WTC11 (cell line): ENCODE measurements at regions not wholly inside any gene's neighbourhood (a gene's known extent, or its start where the extent isn't known, plus 50 kb on each side); places are given as distances from the start of the nearest gene placed in this dataset.
"Not testable (repeated sequence)": the region's sequence is repeated elsewhere in the genome, so short reads cannot be mapped to it uniquely, and the experiment has no call there.

Experiments used
- ATAC-seq: fragments of 200-7000 bp; cut with Tn5 transposase; 2 replicates; pipeline ENCODE4 v1.10.0; 2021; ENCODE audit warnings: mild to moderate bottlenecking, moderate library complexity
- CTCF ChIA-PET: fragments of 300-600 bp; sonication (Branson Sonifier 250); formaldehyde crosslinking; loops from one replicate; lab custom pipeline; 2021; ENCODE audit warnings: antibody characterized with exemption; lab: Charles Lee
- POLR2A ChIA-PET: fragments of 350-600 bp; sonication (Branson Sonifier 250); formaldehyde crosslinking; loops from one replicate; lab custom pipeline; 2021; ENCODE audit warnings: antibody characterized with exemption; lab: Charles Lee
- DNase-seq: peaks from one replicate; pipeline ENCODE4 v3.0.0; 2021; ENCODE audit warnings: low spot score
- H3K27ac Mint-ChIP-seq: 2 replicates; pipeline ENCODE4 v1.8.0; 2021; ENCODE audit warnings: mixed read lengths
- H3K27me3 Mint-ChIP-seq: 2 replicates; pipeline ENCODE4 v1.8.0; 2021; ENCODE audit warnings: low read depth, mild to moderate bottlenecking, moderate library complexity, mixed read lengths
- H3K36me3 Mint-ChIP-seq: 2 replicates; pipeline ENCODE4 v1.8.0; 2021; ENCODE audit warnings: mixed read lengths
- H3K4me1 Mint-ChIP-seq: 2 replicates; pipeline ENCODE4 v1.8.0; 2022; ENCODE audit warnings: mixed read lengths
- H3K4me3 Mint-ChIP-seq: 2 replicates; pipeline ENCODE4 v1.8.0; 2021; ENCODE audit warnings: mild to moderate bottlenecking, moderate library complexity, mixed read lengths
- H3K9me3 Mint-ChIP-seq: 2 replicates; pipeline ENCODE4 v1.8.0; 2021; ENCODE audit warnings: mixed read lengths
- ATF3 ChIP-seq: sonication (generic); formaldehyde crosslinking; conservative IDR thresholded peaks from 2 replicates; pipeline ENCODE4 v1.8.1; 2022; ENCODE audit warnings: mild to moderate bottlenecking, missing genetic modification reagents
- ERG ChIP-seq: fragments of 250-450 bp; sonication (Bioruptor Pico); IDR thresholded peaks from 2 replicates; pipeline ENCODE4 v1.8.0; 2021; ENCODE audit warnings: mild to moderate bottlenecking
- ESRRA ChIP-seq: sonication (generic); formaldehyde crosslinking; IDR thresholded peaks from 2 replicates; pipeline ENCODE4 v1.8.1; 2022; ENCODE audit warnings: mild to moderate bottlenecking, missing genetic modification reagents, borderline replicate concordance
- FOXJ3 ChIP-seq: sonication (generic); formaldehyde crosslinking; IDR thresholded peaks from 2 replicates; pipeline ENCODE4 v1.9.0; 2021; ENCODE audit warnings: missing genetic modification reagents, mild to moderate bottlenecking, borderline replicate concordance
- GRHL2 ChIP-seq: fragments of 250-450 bp; sonication (Bioruptor Pico); IDR thresholded peaks from 2 replicates; pipeline ENCODE4 v1.8.0; 2022; ENCODE audit warnings: mild to moderate bottlenecking, moderate library complexity; ENCODE audit not compliant: insufficient replicate concordance, severe bottlenecking
- HMGA2 ChIP-seq: fragments of 250-450 bp; sonication (Bioruptor Pico); IDR thresholded peaks from 2 replicates; pipeline ENCODE4 v1.4.0; 2021; ENCODE audit warnings: mild to moderate bottlenecking, moderate library complexity
- HMGXB4 ChIP-seq: sonication (generic); formaldehyde crosslinking; IDR thresholded peaks from 2 replicates; pipeline ENCODE4 v1.8.1; 2023; ENCODE audit warnings: mild to moderate bottlenecking, moderate library complexity, missing genetic modification reagents
- MXD4 ChIP-seq: fragments of 250-450 bp; sonication (Bioruptor Pico); IDR thresholded peaks from 2 replicates; pipeline ENCODE4 v1.8.0; 2021; ENCODE audit warnings: mild to moderate bottlenecking, moderate library complexity, borderline replicate concordance
- NFATC4 ChIP-seq: fragments of 250-450 bp; sonication (Bioruptor Pico); IDR thresholded peaks from 2 replicates; pipeline ENCODE4 v1.9.0; 2021; ENCODE audit warnings: mild to moderate bottlenecking
- PREB ChIP-seq: sonication (generic); formaldehyde crosslinking; IDR thresholded peaks from 2 replicates; pipeline ENCODE4 v1.8.1; 2022; ENCODE audit warnings: mild to moderate bottlenecking, missing genetic modification reagents, moderate library complexity, borderline replicate concordance
- SMAD3 ChIP-seq: sonication (generic); formaldehyde crosslinking; IDR thresholded peaks from 2 replicates; pipeline ENCODE4 v1.8.0; 2022; ENCODE audit warnings: missing genetic modification reagents, mild to moderate bottlenecking, borderline replicate concordance
- STAT6 ChIP-seq: sonication (generic); formaldehyde crosslinking; conservative IDR thresholded peaks from 2 replicates; pipeline ENCODE4 v1.8.1; 2023; ENCODE audit warnings: mild to moderate bottlenecking, low read depth, missing genetic modification reagents, moderate library complexity
- TEAD1 ChIP-seq: sonication (generic); formaldehyde crosslinking; IDR thresholded peaks from 2 replicates; pipeline ENCODE4 v1.8.0; 2022; ENCODE audit warnings: mild to moderate bottlenecking, missing genetic modification reagents
- ZNF138 ChIP-seq: sonication (generic); formaldehyde crosslinking; conservative IDR thresholded peaks from 2 replicates; pipeline ENCODE4 v1.8.1; 2022; ENCODE audit warnings: mild to moderate bottlenecking, moderate library complexity, missing genetic modification reagents
- ZNF219 ChIP-seq: sonication (generic); formaldehyde crosslinking; IDR thresholded peaks from 2 replicates; pipeline ENCODE4 v1.8.0; 2023; ENCODE audit warnings: missing genetic modification reagents, mild to moderate bottlenecking, borderline replicate concordance

GRCh38 chr3:6697285-6697684 lies 163.6 kb upstream of the GRM7 start:
- Mint-ChIP-seq H3K9me3 (peaks cover 40% of the 10 kb centered on the region), H3K4me3 (no peak overlapping the region), H3K27ac (no peak overlapping the region), H3K4me1 (no peaks in the 10 kb centered on the region), H3K36me3 (peaks cover 21% of the 10 kb centered on the region), H3K27me3 (no peaks in the 10 kb centered on the region; the same call in 1 of the 2 replicates)
- POLR2A ChIA-PET = no interaction called here
- CTCF ChIA-PET = no interaction called here
- no peak for ATAC-seq
- no peak for DNase-seq
- no peak for TF ChIP-seq ERG (CRISPR knock-in tag)
- no peak for TF ChIP-seq ATF3
- TF ChIP-seq MXD4 (CRISPR knock-in tag) = no peak
- TF ChIP-seq TEAD1 (CRISPR knock-in tag) = no peak
- no peak for TF ChIP-seq STAT6 (CRISPR knock-in tag)
- no peak for TF ChIP-seq PREB (CRISPR knock-in tag)

- H3K27ac Mint-ChIP-seq = no peak overlapping the region
- DNase-seq (no peak), ATAC-seq (no peak)
- ChIA-PET CTCF (no interaction called here), POLR2A (no interaction called here)
- H3K27me3 Mint-ChIP-seq = no peaks in the 10 kb centered on the region; the same call in 1 of the 2 replicates
- no peak overlapping the region for H3K4me3 Mint-ChIP-seq
- TF ChIP-seq NFATC4 (no peak), SMAD3 (no peak), ZNF219 (CRISPR knock-in tag) (no peak), HMGXB4 (no peak), GRHL2 (CRISPR knock-in tag) (no peak)
- TF ChIP-seq, all 79 proteins: peak for 0
- Mint-ChIP-seq H3K36me3 (peaks cover 25% of the 10 kb centered on the region), H3K4me1 (no peaks in the 10 kb centered on the region), H3K9me3 (peaks cover 44% of the 10 kb centered on the region)
Observed at GRCh38 chr3:6697722-6698121, 163.2 kb upstream of the GRM7 start.

GRCh38 chr3:6704817-6705216 lies 156.1 kb upstream of the GRM7 start:
- H3K27me3 Mint-ChIP-seq, H3K27ac Mint-ChIP-seq, H3K4me3 Mint-ChIP-seq, POLR2A ChIA-PET, CTCF ChIA-PET, DNase-seq, ATAC-seq, H3K4me1 Mint-ChIP-seq: not testable (repeated sequence)
- Mint-ChIP-seq H3K36me3 (peaks cover 43% of the 10 kb centered on the region), H3K9me3 (peaks cover 71% of the 10 kb centered on the region)

GRCh38 chr3:6706777-6707176 lies 154.1 kb upstream of the GRM7 start:
- H3K27me3 Mint-ChIP-seq = no peaks in the 10 kb centered on the region
- DNase-seq (no peak), ATAC-seq (no peak)
- H3K9me3 Mint-ChIP-seq = peaks cover 66% of the 10 kb centered on the region
- ChIA-PET POLR2A (no interaction called here), CTCF (no interaction called here)
- peaks cover 37% of the 10 kb centered on the region for H3K36me3 Mint-ChIP-seq
- TF ChIP-seq ATF3 (no peak), HMGA2 (CRISPR knock-in tag) (no peak), FOXJ3 (CRISPR knock-in tag) (no peak), ZNF138 (CRISPR knock-in tag) (no peak), ESRRA (CRISPR knock-in tag) (no peak)
- H3K4me1 Mint-ChIP-seq = no peaks in the 10 kb centered on the region
- no peak overlapping the region for H3K4me3 Mint-ChIP-seq
- H3K27ac Mint-ChIP-seq = no peak overlapping the region
